ENCODE measurements at regions not wholly inside any gene's neighbourhood (a gene's known extent, or its start where the extent isn't known, plus 50 kb on each side); places are given as distances from the start of the nearest gene placed in this dataset.

- no peak for TF ChIP-seq CTCF (conservative IDR thresholded peaks at IDR 0.05; ENCODE audit: low read length)
- TF ChIP-seq EZH2phosphoT487 (IDR thresholded peaks at IDR 0.05; ENCODE audit: borderline replicate concordance): no peak
These were observed 178.2 kb downstream of the HS3ST1 start for GRCh38 chr4:11250510-11250909.

All from Loucy (cell line).